Astrocyte (in vitro differentiated cells and primary cell): ENCODE measurements at regions not wholly inside any gene's neighbourhood (a gene's known extent, or its start where the extent isn't known, plus 50 kb on each side); places are given as distances from the start of the nearest gene placed in this dataset.

Experiments used
- DNase-seq: peaks from one replicate; pipeline ENCODE4 v3.0.0-alpha.2; 2010; ENCODE audit warnings: low read depth
- FAIRE-seq: peaks from 2 replicates; lab custom pipeline; 2011; peaks lifted over from hg19 to GRCh38; lab: Jason Lieb, UNC
- H2AFZ ChIP-seq: 2 replicates; pipeline ENCODE4 v1.6.0; 2012; ENCODE audit warnings: low read depth, low read length, inconsistent platforms
- H3K27ac ChIP-seq: 2 replicates; pipeline ENCODE4 v1.5.1; 2011; ENCODE audit warnings: low read depth, low read length, inconsistent platforms
- H3K27me3 ChIP-seq: 2 replicates; pipeline ENCODE4 v1.6.0; 2011; ENCODE audit warnings: low read length, inconsistent platforms; ENCODE audit not compliant: insufficient read depth
- H3K36me3 ChIP-seq: 2 replicates; pipeline ENCODE4 v1.5.1; 2011; ENCODE audit warnings: low read length, inconsistent platforms; ENCODE audit not compliant: insufficient read depth
- H3K4me1 ChIP-seq: 2 replicates; pipeline ENCODE4 v1.5.1; 2011; ENCODE audit warnings: low read length, inconsistent platforms; ENCODE audit not compliant: insufficient read depth
- H3K4me2 ChIP-seq: 2 replicates; pipeline ENCODE4 v1.6.0; 2012; ENCODE audit warnings: low read length, inconsistent platforms
- H3K4me3 ChIP-seq: 2 replicates; pipeline ENCODE4 v1.5.1; 2011; ENCODE audit warnings: low read depth, mild to moderate bottlenecking, low read length, inconsistent platforms; ENCODE audit not compliant: insufficient read depth
- H3K79me2 ChIP-seq: 2 replicates; pipeline ENCODE4 v1.6.0; 2012; ENCODE audit warnings: mild to moderate bottlenecking, low read length, inconsistent platforms; ENCODE audit not compliant: insufficient read depth
- H3K9ac ChIP-seq: 2 replicates; pipeline ENCODE4 v1.6.0; 2012; ENCODE audit warnings: mild to moderate bottlenecking, low read length, inconsistent platforms
- H3K9me3 ChIP-seq: 2 replicates; pipeline ENCODE4 v1.5.1; 2012; ENCODE audit warnings: low read depth, mild to moderate bottlenecking, low read length, inconsistent platforms; ENCODE audit not compliant: insufficient read depth
- H4K20me1 ChIP-seq: 2 replicates; pipeline ENCODE4 v1.6.0; 2012; ENCODE audit warnings: low read length, inconsistent platforms; ENCODE audit not compliant: insufficient read depth
- H3K27ac Mint-ChIP-seq: one replicate; pipeline ENCODE4 v1.8.0; 2021; ENCODE audit warnings: mild to moderate bottlenecking, mixed read lengths; ENCODE audit not compliant: unreplicated experiment
- H3K27me3 Mint-ChIP-seq: one replicate; pipeline ENCODE4 v1.8.0; 2021; ENCODE audit warnings: low read depth, mixed read lengths; ENCODE audit not compliant: unreplicated experiment
- H3K36me3 Mint-ChIP-seq: one replicate; pipeline ENCODE4 v1.8.0; 2021; ENCODE audit warnings: low read depth, mixed read lengths; ENCODE audit not compliant: unreplicated experiment
- H3K4me1 Mint-ChIP-seq: one replicate; pipeline ENCODE4 v1.8.0; 2021; ENCODE audit warnings: low read depth, mixed read lengths; ENCODE audit not compliant: unreplicated experiment
- H3K4me3 Mint-ChIP-seq: one replicate; pipeline ENCODE4 v1.8.0; 2021; ENCODE audit warnings: mild to moderate bottlenecking, moderate library complexity, mixed read lengths; ENCODE audit not compliant: unreplicated experiment
- H3K9me3 Mint-ChIP-seq: one replicate; pipeline ENCODE4 v1.8.0; 2021; ENCODE audit warnings: mild to moderate bottlenecking, mixed read lengths; ENCODE audit not compliant: unreplicated experiment
- CTCF ChIP-seq: IDR thresholded peaks from 2 replicates; pipeline ENCODE4 v1.5.1; 2011; ENCODE audit warnings: low read depth, mild to moderate bottlenecking, inconsistent platforms, low read length, moderate library complexity; ENCODE audit not compliant: insufficient read depth
- EZH2 ChIP-seq: IDR thresholded peaks from 2 replicates; pipeline ENCODE4 v1.6.1; 2012; ENCODE audit warnings: mild to moderate bottlenecking, low read length, inconsistent platforms; ENCODE audit not compliant: insufficient read depth

DNA sequence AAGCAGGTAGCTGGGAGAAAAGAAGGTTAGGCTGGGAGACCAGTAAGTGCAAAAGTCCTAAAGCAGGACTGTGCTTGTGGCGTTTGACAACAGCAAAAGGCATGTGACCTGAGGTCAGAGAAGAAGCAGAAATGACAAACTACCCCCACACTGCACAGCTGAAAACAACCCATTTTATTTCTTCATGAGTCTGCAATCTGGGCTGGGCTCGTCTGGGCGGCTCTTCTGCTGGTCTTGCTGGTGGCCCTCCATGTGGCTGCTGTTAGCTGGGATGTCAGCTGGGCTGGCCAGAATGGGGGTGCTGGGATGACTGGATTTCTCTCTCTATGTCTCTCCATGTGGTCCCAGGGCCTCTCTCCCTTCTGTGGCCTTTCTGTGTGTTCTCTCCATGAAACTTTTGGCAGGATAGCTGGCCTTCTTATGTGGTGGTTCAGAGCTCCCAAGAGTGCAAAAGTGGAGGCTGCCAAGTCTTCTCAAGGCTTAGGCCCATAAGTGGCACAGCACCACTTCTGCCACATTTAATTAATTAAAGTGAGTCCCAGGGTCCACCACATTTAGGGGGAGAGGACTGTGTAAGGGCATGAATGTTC is 128.6 kb downstream of the RIPK4 start:
- Mint-ChIP-seq H3K9me3 (peaks cover 15% of the 10 kb centered on the region), H3K4me3 (no peak overlapping the region), H3K27ac (peak overlapping the region; percentile 15), H3K27me3 (peaks cover 7% of the 10 kb centered on the region), H3K4me1 (peaks cover 25% of the 10 kb centered on the region), H3K36me3 (peaks cover 4% of the 10 kb centered on the region)
- Histone ChIP-seq H3K36me3 (no peaks in the 10 kb centered on the region), H4K20me1 (no peaks in the 10 kb centered on the region), H3K4me3 (no peak overlapping the region), H3K4me1 (peaks cover 41% of the 10 kb centered on the region), H3K9me3 (no peaks in the 10 kb centered on the region), H3K4me2 (no peak overlapping the region), H3K27ac (no peak overlapping the region), H3K27me3 (no peaks in the 10 kb centered on the region), H3K9ac (no peak overlapping the region), H2AFZ (no peak overlapping the region), H3K79me2 (no peaks in the 10 kb centered on the region)
- DNase-seq (no peak), FAIRE-seq (no peak)
- TF ChIP-seq CTCF (no peak), EZH2 (no peak)

DNA sequence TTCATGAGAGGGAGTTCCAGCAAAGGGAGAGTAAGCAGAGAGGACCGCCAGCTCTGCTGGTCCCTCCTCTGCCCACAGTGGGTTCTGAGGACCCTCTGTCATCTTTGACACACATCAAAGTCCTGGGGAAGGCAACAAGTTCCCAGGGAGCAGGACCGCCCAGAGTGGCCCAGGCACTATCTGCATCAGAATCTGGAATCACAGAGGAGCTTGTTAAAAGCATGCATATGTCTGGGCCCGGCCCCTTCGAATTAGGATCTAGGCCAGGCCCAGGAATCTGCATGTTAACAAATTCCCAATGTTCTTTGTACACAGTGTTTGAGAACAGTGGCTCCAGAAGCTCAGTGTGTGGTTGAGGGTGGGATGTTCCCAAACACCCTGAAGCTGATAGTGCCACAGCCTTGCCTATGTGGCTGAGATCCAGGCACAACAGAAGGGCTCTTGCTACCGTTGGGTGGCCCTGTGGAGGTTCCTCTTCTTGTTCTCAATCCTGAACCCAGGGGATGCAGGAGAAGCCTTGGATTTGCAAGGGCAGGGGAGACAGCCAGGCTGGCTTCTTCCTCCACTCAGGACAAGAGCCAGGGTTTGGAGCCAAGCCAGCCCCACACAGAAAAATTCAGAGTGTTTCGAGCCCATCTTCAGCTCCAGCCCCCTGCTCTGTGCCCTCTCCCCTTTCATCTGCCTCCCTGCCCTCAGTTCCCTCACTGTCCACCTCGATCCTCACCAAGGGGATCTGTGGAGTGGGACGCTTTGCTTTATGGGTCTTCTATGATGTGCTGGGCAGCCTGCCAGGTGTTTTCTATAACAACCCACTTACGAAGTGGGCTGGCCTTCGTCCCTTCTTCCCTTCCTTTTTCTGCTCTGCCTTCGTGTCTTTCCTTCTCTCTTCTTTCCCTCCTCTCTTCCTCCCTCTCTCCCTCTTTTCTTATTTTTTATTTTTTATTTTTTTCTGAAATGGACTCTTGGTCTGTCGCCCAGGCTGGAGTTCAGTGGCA is 129.0 kb upstream of the TMPRSS2 start:
- Mint-ChIP-seq H3K27ac (no peak overlapping the region), H3K4me3 (no peak overlapping the region), H3K9me3 (peaks cover 15% of the 10 kb centered on the region), H3K27me3 (peaks cover 7% of the 10 kb centered on the region), H3K4me1 (peaks cover 16% of the 10 kb centered on the region), H3K36me3 (peaks cover 4% of the 10 kb centered on the region)
- TF ChIP-seq CTCF = no peak
- no peak for TF ChIP-seq EZH2
- Histone ChIP-seq H3K4me3 (no peak overlapping the region), H4K20me1 (no peaks in the 10 kb centered on the region), H3K27me3 (no peaks in the 10 kb centered on the region), H3K9me3 (no peaks in the 10 kb centered on the region), H3K27ac (no peak overlapping the region), H3K79me2 (no peaks in the 10 kb centered on the region), H3K36me3 (no peaks in the 10 kb centered on the region), H3K9ac (no peak overlapping the region), H2AFZ (no peak overlapping the region), H3K4me2 (no peak overlapping the region), H3K4me1 (peaks cover 32% of the 10 kb centered on the region)
- DNase-seq (no peak), FAIRE-seq (no peak)
